Epithelial cell of prostate (primary cell): ENCODE measurements at regions not wholly inside any gene's neighbourhood (a gene's known extent, or its start where the extent isn't known, plus 50 kb on each side); places are given as distances from the start of the nearest gene placed in this dataset.
"Not testable (repeated sequence)": the region's sequence is repeated elsewhere in the genome, so short reads cannot be mapped to it uniquely, and the experiment has no call there.

ENCODE experiments used
- DNase-seq: peaks from one replicate; pipeline ENCODE4 v3.0.0-alpha.2; 2011; ENCODE audit warnings: low read depth, low spot score
- H3K27ac ChIP-seq: fragments of 450-650 bp; 2 replicates; pipeline ENCODE4 v1.5.1; 2017; ENCODE audit warnings: mild to moderate bottlenecking

DNA sequence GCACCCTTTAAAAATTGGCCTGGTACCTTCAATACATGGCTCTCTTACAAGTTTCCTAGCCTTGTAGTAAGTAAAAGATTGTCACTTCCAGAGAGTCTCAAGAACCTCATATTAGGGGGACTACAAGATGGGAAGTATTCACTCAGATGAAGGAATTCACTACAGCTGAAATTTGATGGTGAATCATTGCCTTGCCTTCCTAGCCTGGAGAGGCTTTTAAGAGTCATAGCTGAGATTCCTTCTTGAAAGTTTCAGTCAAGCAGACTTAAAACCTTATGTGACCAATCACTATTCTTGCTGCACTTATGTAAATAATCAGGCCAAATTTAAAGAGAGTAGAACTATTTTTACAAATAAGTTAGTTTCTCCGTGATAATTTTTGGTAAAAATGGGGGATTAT, 451.6 kb downstream of the TRHDE start:
- DNase-seq: no peak
- H3K27ac ChIP-seq: no peak overlapping the region

DNA sequence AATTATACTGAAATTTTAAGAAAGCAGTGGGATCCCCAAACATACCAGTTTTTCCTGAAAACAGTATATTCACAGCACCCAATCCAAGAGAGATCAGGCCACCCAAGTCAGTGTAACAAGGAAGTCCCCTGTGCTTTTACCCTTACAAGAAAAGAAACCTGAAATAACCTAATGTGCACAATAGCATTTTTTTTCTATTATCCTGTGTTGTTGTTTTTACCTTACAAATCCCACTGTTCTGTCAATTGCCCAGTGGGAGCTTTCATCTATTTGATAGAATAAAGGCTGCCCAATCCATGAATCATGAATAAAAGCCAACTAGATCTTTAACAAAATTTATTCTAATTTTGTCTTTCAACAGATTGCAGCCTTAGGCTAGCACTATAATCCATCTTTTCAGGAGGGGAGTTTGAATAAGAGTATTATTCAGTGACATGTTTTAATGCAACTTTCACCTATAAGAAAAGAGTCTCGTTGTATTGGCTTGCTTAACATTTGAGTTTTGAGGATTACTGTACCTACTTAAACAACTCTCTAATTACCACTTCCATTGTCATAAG, 457.4 kb downstream of the TRHDE start:
- no peak overlapping the region for H3K27ac ChIP-seq
- DNase-seq: no peak

- no peak overlapping the region for H3K27ac ChIP-seq
- DNase-seq: no peak
Observed at GRCh38 chr12:72734581-72734980, 462.4 kb downstream of the TRHDE start.

DNA sequence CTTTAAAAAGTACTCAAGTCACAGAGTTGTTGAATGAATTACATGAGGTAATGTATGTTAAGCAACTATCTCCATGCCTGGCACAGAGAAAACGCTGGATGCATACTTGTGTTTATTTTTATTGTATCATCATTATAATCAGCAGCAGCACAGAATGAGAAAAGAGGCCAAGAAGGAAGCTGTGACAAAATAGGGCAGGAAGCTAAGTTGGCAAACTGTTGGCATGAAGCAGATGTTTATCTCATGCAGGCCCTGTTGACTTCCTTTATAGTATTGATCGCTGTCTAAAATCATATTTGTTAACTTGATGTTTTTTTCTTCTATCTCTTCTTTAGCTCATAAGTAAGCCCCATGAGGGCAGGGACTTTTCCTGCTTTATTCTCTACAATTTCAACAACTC, 466.6 kb downstream of the TRHDE start:
- H3K27ac ChIP-seq: no peak overlapping the region
- no peak for DNase-seq

DNA sequence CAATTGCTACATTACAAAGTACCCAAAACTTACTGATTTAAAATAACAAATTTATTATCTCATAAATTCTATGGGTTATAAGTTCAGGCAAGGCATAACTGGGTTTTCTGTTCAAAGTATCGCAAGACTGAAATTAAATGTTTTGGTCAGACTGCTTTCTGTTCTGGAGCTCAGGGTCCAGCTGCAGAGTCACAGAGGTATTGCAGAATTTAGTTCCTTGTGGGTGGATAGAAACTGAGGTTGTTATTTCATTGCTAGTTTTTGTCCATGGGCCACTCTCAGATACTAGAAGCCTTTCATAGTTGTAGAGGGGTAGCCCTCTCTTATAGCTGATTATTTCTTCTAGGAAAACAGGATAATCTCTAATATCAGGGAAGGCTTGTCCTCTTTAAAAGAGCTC, 467.9 kb downstream of the TRHDE start:
- no peak for DNase-seq
- no peak overlapping the region for H3K27ac ChIP-seq

DNA sequence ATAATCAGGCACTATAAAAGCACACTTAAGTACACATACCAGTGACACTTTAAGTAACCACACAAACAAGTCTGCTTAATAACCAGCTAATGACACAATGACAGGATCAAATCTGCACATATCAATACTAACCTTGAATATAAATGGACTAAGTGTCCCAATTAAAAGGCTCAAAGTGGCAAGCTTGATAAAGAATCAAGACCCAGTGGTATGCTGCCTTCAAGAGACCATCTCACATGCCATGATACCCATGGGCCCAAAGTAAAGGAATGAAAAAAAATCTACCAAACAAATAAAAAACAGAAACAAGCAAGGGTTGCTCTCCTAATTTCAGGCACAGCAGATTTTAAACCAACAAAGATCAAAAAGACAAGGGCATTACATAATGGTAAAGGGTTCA, 470.4 kb downstream of the TRHDE start:
- no peak overlapping the region for H3K27ac ChIP-seq
- DNase-seq: no peak

GRCh38 chr12:72746048-72746447, 473.9 kb downstream of the TRHDE start:
- no peak overlapping the region for H3K27ac ChIP-seq
- DNase-seq: no peak

GRCh38 chr12:72747111-72747849, 475.1 kb downstream of the TRHDE start:
- DNase-seq: no peak
- H3K27ac ChIP-seq: no peak overlapping the region

- no peak overlapping the region for H3K27ac ChIP-seq
Observed at GRCh38 chr12:72748971-72749370, 476.8 kb downstream of the TRHDE start.

GRCh38 chr12:72753571-72753970, 481.4 kb downstream of the TRHDE start:
- no peak overlapping the region for H3K27ac ChIP-seq
- no peak for DNase-seq

More at GRCh38 chr12:72748971-72749370, 476.8 kb downstream of the TRHDE start:
- no peak for DNase-seq

- not testable (repeated sequence) for DNase-seq, H3K27ac ChIP-seq
Observed at GRCh38 chr12:72754026-72754425, 481.9 kb downstream of the TRHDE start.

DNA sequence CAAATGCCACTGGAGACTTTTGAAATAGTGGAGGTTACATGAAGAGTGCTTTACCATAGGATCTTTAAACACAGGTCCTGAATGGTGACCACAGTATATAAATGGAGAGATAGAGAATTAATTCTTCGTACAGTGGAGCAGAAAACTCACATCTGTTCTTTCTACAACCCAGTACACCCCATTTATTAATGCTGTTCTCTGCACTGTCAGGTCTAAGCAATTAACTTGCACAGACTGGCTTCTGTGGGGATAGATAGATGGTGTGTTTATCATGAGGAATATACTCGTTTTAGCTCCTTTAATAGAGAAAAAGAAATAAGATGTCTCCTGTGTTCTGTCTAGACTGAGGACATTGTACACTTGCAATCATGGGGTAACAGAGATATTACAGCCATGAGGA, 494.3 kb downstream of the TRHDE start:
- DNase-seq: no peak
- H3K27ac ChIP-seq: no peak overlapping the region

DNA sequence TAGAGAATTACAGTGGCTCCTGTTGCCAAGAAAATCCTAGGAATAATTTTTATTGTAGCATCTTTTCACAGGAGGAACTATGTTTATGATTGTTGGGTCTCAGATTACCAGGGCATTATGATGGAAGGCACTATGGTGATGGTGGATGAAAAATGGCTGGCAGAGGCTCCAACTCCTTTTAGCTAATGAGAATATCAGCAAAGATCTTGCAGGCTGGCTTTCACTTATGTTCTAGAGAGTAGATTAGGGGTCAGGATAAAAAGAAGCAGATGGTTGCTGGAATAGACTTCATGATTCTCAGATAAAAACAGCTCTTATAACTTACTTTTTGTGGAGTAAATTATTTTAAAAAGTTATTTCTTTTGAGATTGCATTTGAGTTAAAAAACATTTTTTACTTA, 501.9 kb downstream of the TRHDE start:
- DNase-seq: no peak
- H3K27ac ChIP-seq: no peak overlapping the region

DNA sequence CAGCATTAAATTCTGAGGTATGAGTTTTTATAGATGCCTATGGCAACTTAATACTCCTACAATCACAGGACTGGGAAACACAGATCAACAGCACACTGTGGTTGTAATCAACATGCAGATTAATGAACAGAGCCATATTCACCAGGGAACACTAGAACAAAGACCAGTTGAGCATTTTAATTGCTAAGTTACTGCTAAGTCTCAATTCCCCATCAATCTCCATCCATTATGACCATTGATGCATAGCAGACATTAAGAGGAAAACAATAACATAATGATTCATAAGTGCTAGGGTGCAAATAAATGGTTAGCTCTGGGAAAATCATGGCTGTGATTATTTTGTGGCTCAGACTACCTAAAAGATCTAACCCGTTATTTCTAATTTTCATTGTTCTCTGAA, 505.6 kb downstream of the TRHDE start:
- no peak overlapping the region for H3K27ac ChIP-seq
- DNase-seq: no peak

DNA sequence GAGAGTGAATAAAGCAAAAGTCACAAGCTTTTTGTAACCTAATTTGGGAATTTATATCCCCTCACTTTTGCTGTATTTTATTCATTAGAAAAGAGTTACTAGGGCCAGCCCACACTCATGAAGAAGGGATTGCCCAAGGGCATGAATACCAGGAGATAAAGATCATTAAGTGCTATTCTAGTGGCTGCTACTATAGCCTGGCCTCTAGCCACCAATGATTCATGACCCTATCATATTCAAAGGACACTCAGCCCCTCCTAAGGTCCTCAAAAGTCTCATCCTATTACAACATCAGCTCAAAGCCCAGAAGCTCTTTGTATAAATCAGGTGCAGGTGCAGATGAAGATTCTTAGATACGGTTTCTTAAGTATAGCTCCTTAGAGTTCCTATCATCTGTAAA, 518.1 kb downstream of the TRHDE start:
- DNase-seq: peak; percentile 6

GRCh38 chr12:72792889-72793288, 520.7 kb downstream of the TRHDE start:
- H3K27ac ChIP-seq: no peak overlapping the region
- no peak for DNase-seq

More for the DNA sequence above, 518.1 kb downstream of the TRHDE start:
- H3K27ac ChIP-seq: no peak overlapping the region

DNA sequence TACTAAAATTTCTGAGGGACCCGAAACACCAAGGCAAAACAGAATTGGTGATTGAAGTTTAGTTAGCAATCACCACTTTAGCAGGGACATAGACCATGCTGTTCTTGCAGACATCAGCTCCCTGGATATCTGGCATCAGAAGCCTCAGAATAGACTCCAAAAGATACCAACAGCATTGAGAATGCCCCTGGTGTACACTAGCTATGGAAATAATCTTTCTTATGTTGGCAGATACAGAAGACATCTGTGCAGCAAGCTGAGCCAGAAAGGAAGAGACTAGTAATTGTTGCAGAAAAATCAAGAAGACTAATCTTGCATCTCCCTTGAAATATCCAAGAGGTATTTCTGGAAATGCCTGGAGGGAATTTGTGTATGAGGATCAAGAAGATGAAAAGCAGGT, 521.6 kb downstream of the TRHDE start:
- no peak for DNase-seq

DNA sequence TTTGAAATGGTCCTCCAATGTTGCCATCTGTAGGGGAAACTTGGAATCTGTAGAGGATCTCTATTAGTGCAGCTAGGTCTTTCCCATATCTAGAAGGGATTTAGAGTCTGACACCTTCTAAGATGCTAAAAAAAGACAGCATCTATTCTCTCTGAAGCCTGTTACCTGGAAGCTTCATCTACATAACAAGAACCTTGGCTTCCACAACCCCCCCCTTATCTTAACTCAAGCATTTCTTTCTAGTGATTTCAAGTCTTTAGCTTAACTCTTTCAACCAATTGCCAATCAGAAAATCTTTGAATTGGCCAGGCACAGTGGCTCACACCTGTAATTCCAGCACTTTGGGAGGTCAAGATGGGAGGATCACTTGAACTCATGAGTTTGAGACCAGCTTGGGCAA, 543.3 kb downstream of the TRHDE start:
- DNase-seq: no peak
- no peak overlapping the region for H3K27ac ChIP-seq

More for the DNA sequence above, 521.6 kb downstream of the TRHDE start:
- no peak overlapping the region for H3K27ac ChIP-seq

DNA sequence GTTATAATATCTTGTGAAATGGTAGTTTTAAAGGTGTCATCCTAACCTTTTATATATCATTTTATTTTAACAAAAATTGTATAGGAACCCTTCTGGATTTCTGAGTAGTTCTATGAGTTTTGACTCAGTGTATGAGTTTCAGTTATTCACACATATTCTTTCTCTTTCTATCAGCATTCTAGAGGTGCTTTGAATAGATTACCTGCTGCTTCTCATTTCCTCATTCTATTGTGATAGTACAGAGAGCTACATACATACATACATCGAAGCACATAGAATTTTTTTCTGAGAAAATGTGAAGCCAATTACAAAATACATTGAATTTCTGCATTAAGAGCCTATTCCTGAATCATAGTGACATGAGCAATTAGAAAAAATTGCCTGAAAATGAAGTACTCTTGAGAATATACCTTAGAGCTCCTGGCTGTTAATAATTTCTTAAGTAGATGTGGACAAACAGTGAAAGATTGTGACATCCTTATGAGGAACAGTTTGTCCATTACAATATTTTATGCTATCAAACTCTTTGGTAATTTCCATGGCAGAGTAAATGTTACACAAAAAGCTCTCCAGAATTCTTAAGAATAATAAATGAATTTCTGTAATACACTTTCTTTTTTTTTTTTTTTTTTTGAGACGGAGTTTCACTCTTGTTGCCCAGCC, 556.6 kb downstream of the TRHDE start:
- no peak for DNase-seq
- H3K27ac ChIP-seq: no peak overlapping the region

GRCh38 chr12:72829838-72830237, 557.7 kb downstream of the TRHDE start:
- H3K27ac ChIP-seq: no peak overlapping the region
- DNase-seq: no peak

- H3K27ac ChIP-seq: no peak overlapping the region
- no peak for DNase-seq
Observed at GRCh38 chr12:72832024-72832423, 559.9 kb downstream of the TRHDE start.

DNA sequence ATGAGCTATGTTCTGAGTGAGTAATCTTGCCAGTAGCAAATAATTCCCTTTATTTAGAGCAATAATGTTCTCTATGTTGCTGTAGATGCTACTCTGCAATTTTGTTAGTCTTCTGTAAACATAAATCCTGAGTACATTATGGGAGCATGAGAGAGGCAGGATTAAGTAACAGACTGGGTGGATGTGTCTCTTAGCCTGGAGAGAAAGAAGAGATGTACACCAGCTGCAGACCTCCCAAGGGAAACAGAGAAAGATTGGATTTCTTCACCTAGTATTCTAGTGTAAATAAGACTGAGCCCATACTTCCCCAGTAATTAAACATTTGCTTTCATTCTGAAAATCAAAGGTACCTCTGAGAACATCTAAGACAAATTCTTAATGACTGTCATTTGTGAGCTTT, 564.0 kb downstream of the TRHDE start:
- H3K27ac ChIP-seq: no peak overlapping the region
- DNase-seq: no peak
